NCI-H2107 treated with DMSO at 0.1 percent for 48 hours (cell line): ENCODE measurements at regions not wholly inside any gene's neighbourhood (a gene's known extent, or its start where the extent isn't known, plus 50 kb on each side); places are given as distances from the start of the nearest gene placed in this dataset.

Experiments
- DNase-seq: peaks from one replicate; lab custom pipeline; 2025; ENCODE audit not compliant: unreplicated experiment; lab: John Stamatoyannopoulos, UW

DNA sequence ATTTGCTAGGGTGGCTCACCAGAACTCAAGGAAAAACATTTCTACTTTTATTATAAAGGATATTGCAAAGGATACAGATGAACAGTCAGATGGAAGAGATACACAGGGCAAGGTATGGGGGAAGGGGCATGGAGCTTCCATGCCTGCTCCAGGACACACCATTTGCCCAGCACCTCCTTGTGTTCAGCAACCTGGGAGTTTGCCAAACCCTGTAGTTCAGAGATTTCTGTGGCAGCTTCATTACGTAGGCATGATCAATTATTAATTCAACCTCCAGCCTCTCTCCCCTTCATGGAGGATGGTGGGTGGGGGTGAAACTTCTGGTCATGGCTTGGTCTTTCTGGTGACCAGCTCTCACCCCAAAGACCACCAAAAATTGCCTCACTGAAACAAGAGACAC, 353.9 kb upstream of the THBS1 start:
- no peak for DNase-seq

DNA sequence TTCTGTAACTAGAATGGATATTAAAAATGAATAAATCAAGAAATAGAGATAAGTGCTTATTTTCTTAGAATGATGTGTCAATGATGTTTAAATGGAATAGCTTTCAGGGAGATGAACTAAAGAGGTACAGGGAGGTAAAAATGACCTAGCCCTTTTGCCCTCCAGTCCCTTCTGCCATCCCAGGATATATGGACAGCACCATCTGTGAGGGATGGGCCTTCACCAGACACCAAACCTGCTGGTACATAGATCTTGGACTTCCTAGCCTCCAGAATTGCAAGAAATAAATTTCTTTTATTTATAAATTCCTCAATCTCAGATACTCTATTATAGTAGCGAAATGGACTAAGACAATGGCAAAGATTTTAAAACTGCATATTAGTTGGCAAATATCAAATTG, 352.0 kb upstream of the THBS1 start:
- DNase-seq, result no peak

DNA sequence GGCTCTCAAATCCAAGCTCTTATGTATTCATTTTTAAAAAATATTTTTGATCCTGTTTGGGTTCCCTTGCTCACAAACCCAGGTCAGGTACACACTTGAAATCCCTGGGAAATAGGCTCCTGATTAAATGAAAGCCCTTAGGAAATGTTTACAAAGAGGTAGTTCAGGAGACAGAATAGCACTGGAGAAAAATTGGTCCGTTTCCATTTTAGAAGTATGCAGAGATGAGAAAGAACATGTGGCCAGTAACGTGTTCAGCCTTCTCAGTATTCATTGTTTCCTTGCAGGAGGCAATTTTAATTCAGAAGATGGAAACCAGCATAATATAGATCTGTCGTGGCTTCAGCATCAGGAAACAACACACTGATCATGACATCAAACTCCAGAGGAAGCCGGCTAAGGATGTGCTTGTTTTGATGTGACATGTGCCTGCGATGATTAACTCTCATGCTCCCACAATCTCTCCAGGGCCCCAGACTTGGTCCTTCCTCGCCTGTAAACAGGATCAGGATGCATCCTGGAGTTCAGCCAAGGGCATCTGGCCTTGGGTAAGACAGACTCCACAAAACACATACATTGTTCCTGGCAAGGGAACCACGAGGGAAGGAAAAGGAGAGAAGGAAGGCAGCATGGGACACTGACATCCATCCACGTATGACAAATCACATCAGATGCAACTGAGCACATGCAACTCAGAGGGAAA, 350.5 kb upstream of the THBS1 start:
- DNase-seq, result no peak

DNA sequence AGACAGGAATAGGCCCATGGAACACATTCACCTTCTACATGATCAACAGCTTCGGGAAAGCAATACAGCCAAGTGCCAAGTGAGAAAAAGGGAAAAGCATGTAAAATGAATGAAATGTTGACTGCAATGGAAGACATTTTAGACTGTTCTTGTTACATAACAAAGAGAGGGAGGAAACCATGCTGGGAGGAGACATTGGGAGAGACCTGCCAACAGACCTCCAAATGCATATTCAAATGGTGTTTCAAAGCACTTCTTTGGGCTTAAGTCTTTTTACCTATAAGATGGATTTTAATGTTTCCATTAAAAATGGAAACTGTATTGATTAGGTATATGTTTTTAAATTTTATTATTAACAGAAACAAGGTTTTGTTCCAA, 350.0 kb upstream of the THBS1 start:
- no peak for DNase-seq

DNA sequence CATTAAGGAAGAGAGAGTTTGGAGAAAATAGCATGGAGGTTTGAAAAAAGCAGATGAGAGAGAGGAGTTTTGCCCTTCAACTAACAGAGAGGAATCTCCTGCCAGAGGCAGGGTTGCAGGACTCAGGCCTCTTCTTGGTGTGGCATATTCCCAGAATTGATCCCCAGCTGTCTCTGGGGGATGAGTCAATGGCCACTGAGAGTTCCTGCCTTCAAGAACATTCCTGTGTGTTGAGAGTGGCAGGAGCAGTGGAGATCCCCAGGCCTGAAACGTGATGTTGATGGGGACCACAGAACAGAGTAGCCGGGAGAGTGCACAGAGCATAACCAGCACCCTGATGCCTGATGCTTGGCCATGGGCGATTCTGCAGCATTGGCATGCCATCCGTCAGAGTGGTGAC, 348.4 kb upstream of the THBS1 start:
- DNase-seq, result no peak

DNA sequence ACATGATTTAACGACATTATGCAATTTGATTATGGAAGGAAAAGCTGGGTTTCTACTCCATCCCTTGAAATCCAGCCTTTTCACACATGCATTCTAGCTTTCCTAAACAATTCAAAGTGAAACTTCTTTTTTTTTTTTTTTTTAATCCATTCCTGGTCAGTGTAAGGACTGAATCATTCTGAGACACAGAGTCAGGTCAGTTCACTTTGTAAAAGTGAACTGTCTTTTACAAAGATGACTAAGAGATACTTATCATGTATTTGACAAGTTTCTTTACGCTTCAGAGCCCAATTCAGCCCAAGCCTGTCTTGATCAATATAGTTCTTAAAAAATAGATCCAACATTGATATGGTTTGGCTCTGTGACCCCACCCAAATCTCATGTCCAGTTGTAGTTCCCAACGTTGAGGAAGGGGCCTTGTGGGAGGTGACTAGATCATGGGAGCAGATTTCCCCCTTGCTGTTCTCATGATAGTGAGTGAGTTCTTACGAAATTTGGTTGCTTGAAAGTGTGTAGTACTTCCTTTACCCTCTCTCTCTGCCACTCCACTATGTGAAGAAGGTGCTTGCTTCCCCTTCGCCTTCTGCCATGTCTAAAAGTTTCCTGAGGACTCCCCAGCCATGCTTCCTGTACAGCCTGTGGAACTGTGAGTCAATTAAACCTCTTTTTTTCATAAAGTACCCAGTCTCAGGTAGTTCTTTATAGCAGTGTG, 345.6 kb upstream of the THBS1 start:
- no peak for DNase-seq

DNA sequence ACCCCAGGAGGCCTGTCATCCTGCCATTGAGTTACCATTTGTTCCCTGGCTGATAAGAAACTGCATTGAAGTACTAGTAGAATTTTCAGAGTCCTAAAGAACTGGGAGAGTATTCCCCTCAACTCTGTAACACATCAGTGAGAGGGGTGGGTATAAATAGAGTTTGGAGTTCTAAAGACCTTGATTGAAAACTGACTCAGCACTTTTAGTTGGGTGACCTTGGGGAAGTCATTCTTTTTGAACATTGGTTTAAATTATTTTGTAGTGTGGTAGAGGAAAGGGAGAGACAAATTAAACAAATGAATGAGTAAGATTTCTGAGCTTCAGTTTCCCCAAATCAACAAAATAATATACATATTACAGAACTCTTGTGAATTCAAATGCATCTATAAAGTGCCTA, 344.5 kb upstream of the THBS1 start:
- DNase-seq, result no peak

DNA sequence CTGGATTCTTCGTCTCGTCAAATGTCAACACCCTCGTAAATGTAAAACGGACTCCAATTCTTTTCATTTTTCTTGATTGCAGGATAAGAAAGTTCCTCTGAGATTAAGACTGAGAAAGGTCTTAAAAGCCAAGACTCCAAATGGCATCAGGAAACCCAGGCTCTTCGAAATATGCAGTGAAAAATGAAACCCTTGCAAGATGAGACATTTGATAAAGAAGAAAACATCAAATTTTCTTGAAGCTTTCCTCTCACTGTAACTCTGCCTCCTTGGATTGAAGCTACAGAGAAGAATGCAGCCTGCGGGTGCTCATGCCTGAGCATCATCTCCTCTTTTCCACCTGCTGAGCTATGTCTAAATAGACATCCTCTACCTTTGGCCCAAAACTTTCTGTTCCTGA, 342.4 kb upstream of the THBS1 start:
- no peak for DNase-seq

DNA sequence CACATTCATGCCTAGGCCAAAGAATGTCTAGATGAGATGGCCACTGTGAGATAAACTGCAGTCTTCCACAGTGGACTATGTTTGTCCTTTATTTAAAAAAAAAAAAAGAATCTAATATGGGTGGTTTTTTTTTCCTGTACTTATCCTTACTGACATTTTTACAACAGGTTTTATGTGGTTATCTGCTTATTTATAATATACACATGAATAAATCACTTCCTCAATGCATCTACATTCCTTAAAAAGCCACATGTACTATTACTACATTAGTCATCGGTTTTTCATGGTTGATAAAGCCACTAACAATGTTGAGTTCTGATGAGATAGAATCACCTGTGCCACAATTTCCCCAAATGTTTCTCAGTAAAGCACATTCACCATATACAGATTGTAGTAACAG, 341.3 kb upstream of the THBS1 start:
- DNase-seq, result no peak

DNA sequence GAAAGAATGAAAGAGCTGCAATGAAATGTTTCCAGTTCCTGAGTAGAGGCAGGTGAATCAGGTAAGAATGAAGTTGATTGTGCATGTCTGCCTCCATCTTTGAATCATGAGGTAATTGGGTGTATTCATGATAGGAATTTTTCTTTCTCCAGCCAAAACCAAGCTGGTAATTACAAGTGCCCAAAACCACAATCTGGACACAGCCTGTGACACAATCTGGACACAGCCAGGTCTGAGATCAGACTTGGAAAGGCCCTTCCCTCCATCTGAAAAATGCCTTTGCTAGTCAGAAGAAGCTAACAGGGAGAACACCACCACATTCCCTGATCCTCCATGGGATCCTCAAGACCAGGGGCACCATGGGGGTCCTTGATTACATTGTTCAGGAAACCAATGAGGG, 338.5 kb upstream of the THBS1 start:
- DNase-seq, result no peak

DNA sequence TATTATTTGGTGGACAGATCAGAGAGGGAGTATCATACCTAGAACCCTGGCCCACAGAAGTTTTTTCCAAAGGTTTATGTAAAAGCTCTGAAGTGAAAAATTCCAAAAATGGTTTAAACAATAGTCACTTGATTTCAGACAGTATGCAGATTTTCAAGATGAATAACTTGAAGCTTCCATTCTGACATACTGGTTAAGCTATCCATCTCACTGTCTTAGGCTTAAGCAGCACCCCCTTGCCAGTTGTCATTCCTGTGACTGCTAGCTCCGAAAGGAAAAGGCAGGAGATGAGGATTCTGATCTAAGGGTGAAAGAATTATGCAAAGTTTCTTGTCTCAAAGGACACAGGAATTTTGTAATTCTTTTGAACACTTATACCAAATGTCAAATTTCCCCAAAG, 337.5 kb upstream of the THBS1 start:
- no peak for DNase-seq

DNA sequence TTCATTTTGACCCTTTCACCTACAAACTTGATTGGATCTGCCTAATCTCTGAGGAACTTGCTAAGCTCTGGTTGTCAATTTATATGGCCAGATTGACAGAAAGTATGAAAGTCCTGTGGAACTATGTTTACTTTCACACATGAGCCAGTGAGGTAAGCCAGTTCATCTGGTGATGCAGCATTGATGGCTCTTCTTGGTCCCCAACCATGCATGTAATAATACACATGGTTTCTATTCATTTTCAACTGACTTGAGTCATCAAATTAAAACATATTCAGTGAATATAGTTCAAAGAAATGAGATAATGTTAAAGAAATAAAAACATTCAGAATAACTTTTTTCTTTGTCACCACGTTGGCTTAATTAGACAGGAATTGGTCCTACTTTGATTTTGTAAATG, 336.1 kb upstream of the THBS1 start:
- no peak for DNase-seq

DNA sequence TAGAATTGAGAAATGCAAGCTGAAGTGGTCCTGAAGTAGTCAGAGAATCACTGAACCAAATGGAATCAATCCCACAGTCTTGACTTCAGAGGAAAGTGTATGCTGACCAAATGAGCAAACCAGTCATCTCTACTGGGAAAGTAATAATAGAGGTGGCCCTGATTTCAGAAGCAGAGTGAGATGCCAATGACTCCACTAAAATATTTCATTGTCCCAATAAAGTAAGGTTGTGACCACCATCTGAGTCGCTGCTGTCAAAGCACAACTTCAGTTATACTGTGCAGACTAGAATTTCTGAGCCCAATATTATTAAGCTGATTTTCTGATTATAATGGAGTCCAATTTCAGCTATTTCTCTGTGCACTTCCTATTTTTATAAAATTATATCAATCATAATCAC, 334.4 kb upstream of the THBS1 start:
- DNase-seq, result no peak

DNA sequence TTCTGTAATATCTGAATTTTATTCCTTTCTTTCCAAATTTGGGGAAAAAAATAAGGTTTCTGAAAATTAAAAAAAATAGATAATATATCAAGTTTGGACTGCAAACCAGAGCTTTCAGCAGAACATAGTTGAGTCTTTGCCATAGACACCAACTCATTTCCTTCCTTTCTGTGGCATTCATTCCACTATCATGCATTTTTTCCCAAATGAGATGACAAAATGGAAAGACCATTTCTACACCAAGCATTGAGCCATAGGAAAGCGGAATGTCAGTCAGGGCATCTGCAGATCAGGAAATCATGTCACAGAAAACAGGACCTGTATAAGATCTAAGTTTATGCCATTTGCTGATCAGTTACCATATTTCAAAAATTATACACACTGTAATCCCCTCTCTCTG, 333.3 kb upstream of the THBS1 start:
- no peak for DNase-seq

DNA sequence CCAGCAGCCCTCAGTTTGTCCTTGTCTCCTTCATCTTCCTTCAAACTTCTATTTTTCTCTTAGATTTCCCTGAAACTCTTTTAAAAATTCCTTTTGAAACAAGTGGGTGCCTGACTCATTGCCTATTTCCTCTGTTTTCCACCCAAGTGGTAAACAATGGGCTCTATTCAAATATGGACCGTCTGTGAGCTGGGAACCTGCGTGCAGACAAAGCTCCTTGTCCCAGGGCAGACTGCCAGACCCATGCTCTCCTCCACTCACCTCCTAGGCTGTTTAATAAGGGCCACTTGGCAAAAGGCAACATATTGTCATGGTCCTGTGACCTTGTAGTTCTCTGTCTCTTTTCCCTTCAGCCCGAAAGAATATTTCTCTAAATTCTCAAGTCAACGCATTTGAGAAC, 332.7 kb upstream of the THBS1 start:
- no peak for DNase-seq

DNA sequence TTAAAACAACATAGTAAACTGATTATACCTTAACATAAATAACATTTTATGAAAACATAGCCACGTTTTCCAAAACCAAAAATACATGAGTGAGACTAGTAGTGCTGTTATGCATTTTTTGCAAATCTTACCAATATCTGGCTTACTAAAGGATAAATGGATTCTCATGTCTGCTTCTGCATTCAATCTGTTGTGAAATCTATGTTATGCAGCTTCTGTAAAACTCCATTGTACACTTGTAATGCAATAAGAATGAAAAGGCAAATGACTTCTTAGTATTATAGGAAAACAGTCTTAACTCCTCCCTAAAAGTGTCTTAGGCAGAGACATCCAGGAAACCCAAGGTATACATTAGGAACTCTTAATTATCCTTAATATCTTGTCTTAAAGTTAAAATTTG, 330.9 kb upstream of the THBS1 start:
- DNase-seq, result no peak

DNA sequence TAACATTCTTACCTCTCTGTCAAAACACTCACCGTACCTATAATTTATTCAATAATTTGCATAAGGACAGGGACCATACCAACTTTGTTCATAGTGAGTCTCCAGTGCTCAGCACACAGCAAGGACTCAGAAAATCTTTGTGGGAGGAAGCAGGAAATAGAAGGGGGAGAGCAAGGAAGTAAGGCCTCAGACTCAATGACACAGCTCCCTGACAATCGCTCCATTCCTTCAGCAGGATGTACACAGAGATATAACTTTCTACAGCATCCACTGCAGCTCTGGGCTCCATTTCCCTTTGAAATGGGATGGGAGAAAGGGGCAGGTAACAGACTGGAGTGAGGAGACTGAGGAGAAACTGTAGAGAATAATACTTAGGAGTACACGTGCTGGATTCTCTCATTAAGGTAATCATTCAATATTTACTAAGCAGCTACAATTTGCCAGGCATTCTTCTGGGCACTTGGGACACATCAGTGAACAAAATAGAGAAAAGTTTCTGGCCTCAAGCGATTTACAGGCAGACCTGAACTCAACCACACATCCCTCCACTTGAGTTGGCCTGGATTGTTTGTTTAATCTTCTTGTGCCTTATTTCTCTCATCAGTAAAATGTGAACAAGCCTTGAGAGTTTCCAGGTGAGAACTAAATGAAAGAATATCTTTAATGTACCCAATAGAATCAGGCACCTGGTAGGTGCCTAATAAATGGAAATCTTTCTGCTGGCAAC, 330.3 kb upstream of the THBS1 start:
- DNase-seq, result no peak

DNA sequence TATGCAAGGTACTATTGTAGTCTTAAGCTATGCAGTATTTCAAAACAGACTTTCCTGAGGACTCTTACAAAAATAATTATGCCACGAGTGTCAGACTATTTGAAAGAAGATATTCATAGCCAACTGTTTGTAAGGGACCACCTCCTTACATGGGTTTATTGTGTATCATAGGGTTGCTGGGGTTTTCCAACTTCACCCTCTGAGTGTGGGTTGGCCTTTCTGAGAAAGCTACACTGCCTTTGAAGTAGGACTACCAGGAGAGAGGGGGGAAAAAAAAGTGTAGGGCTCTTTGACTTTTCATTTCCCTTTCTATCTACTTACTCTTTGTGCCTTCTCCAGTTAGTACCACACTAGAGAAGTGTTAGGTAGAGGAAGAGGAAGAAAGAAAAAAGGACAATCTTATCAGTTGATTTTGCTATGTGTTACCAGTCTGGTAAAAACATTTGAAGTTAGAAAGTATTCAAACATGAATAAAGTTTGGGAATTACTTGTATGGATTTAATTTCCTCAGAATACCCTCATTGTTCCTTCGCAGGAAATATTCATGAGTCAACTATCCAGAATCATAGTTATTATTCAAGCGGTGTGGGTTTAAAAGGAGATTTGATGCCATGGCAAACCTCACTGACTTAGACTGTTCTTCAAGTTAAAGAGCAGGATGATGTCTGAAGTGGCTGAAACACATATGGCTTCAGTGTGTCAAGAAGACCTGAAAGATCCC, 329.3 kb upstream of the THBS1 start:
- DNase-seq, result no peak

DNA sequence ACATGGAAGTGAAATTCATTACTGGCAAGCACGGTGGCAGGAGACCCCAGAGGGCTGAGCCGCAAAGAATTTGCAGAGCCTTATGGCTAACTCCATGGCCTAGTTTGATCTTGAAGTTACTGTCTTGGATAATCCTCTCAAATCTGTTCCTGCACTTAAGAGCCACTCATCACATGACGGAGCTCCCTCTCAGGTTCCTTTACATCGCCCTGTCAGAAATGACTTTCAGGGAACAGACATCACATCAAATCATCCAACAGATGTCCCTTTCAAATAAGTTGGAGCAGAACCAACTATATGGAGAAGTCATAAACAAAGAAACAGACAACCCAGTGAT, 328.8 kb upstream of the THBS1 start:
- no peak for DNase-seq

DNA sequence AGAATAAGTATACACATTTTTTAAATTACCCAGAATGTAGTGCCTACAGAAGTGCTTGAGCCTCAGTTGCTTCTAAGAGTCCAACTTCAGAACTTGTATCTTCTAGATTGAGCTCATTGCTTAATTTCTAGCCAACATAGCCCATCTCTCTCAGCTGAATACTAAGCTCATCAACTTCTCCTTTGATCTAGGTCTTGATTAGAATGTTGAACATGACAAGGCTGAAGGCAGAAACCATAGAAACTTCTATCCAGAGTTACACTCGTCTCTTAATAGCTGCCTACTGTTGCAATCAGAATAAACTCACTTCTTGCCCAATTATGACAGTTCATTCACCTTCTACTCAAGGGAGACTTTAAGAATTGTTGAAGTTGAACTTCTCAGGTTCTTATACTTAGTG, 327.3 kb upstream of the THBS1 start:
- DNase-seq, result no peak

DNA sequence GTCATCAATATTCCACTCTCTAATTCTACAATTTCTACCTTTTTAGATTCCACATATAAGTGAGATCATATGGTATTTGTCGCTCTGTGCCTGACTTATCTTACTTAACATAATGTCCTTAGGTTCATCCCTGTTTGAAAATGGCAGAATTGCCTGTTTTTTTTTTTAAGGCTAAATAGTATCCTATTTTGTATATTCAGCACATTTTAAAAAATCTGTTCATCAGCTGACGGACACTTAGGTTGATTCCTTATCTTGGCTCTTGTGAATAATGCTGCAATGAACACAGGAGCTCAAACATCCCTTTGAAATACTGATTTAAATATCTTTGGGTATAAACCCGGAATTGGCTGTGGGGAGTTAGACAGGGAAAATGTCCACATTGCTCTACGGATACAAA, 326.7 kb upstream of the THBS1 start:
- no peak for DNase-seq

DNA sequence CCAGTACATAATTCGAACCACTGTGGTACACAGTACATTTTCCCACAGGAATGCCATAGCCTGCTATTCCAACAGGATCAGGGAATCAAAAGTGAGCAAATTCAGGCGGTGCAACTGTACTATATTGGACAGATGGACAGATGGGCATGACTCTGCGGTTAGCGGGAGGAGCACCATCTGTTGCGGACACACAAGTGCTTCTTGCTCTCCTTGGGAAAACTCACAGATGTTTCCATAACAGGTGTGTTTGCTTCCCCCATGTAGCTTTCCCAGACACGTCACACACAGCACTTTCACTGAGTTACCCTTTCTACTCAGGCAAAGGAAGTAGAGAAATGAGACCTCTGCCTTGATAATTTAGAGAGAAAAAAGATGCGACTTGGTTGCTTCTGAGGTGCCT, 325.1 kb upstream of the THBS1 start:
- no peak for DNase-seq
